ENCODE measurements at regions not wholly inside any gene's neighbourhood (a gene's known extent, or its start where the extent isn't known, plus 50 kb on each side); places are given as distances from the start of the nearest gene placed in this dataset.

- H3K36me3 ChIP-seq, result no peaks in the 10 kb centered on the region
- H3K27me3 ChIP-seq, result no peaks in the 10 kb centered on the region
- TF ChIP-seq CTCF (IDR thresholded peaks at IDR 0.05), result no peak
- H3K4me1 ChIP-seq (ENCODE audit: control insufficient read depth in 1 of 2, insufficient read depth in 1 of 2, low read depth in 1 of 2, low read length in 1 of 2), result no peaks in the 10 kb centered on the region
- no peak overlapping the region for H3K27ac ChIP-seq
- no peaks in the 10 kb centered on the region for H3K9me3 ChIP-seq
- H3K4me3 ChIP-seq (ENCODE audit: low read depth in 1 of 2, low read length in 1 of 2), result no peak overlapping the region
These were observed 423.8 kb upstream of the HS6ST1 start for GRCh38 chr2:128742467-128742866.

- no peak for TF ChIP-seq CTCF (IDR thresholded peaks at IDR 0.05)
- no peaks in the 10 kb centered on the region for H3K36me3 ChIP-seq
- no peaks in the 10 kb centered on the region for H3K4me1 ChIP-seq (ENCODE audit: control insufficient read depth in 1 of 2, insufficient read depth in 1 of 2, low read depth in 1 of 2, low read length in 1 of 2)
- H3K27ac ChIP-seq, result no peak overlapping the region
- H3K9me3 ChIP-seq, result no peaks in the 10 kb centered on the region
- H3K27me3 ChIP-seq, result no peaks in the 10 kb centered on the region
- no peak overlapping the region for H3K4me3 ChIP-seq (ENCODE audit: low read depth in 1 of 2, low read length in 1 of 2)
These were observed 427.3 kb upstream of the HS6ST1 start for GRCh38 chr2:128745946-128746345.

- no peaks in the 10 kb centered on the region for H3K4me1 ChIP-seq (ENCODE audit: control insufficient read depth in 1 of 2, insufficient read depth in 1 of 2, low read depth in 1 of 2, low read length in 1 of 2)
- H3K9me3 ChIP-seq, result no peaks in the 10 kb centered on the region
- no peaks in the 10 kb centered on the region for H3K36me3 ChIP-seq
- TF ChIP-seq CTCF (IDR thresholded peaks at IDR 0.05), result no peak
- no peak overlapping the region for H3K4me3 ChIP-seq (ENCODE audit: low read depth in 1 of 2, low read length in 1 of 2)
- no peaks in the 10 kb centered on the region for H3K27me3 ChIP-seq
- H3K27ac ChIP-seq, result no peak overlapping the region
These were observed 427.7 kb upstream of the HS6ST1 start for GRCh38 chr2:128746356-128746755.

GRCh38 chr2:128748336-128748735 is 429.7 kb upstream of the HS6ST1 start:
- Histone ChIP-seq H3K4me1 (ENCODE audit: control insufficient read depth in 1 of 2, insufficient read depth in 1 of 2, low read depth in 1 of 2, low read length in 1 of 2) (no peaks in the 10 kb centered on the region), H3K4me3 (ENCODE audit: low read depth in 1 of 2, low read length in 1 of 2) (no peak overlapping the region), H3K27ac (no peak overlapping the region), H3K36me3 (no peaks in the 10 kb centered on the region), H3K9me3 (no peaks in the 10 kb centered on the region), H3K27me3 (no peaks in the 10 kb centered on the region)
- TF ChIP-seq CTCF (IDR thresholded peaks at IDR 0.05), result no peak

GRCh38 chr2:128748835-128749605 is 430.4 kb upstream of the HS6ST1 start:
- H3K9me3 ChIP-seq, result no peaks in the 10 kb centered on the region
- no peak overlapping the region for H3K27ac ChIP-seq
- no peaks in the 10 kb centered on the region for H3K36me3 ChIP-seq
- TF ChIP-seq CTCF (IDR thresholded peaks at IDR 0.05), result no peak
- peaks cover 2% of the 10 kb centered on the region for H3K27me3 ChIP-seq
- H3K4me3 ChIP-seq (ENCODE audit: low read depth in 1 of 2, low read length in 1 of 2), result no peak overlapping the region
- H3K4me1 ChIP-seq (ENCODE audit: control insufficient read depth in 1 of 2, insufficient read depth in 1 of 2, low read depth in 1 of 2, low read length in 1 of 2), result no peaks in the 10 kb centered on the region
